OCI-LY1 (cell line): ENCODE measurements at regions not wholly inside any gene's neighbourhood (a gene's known extent, or its start where the extent isn't known, plus 50 kb on each side); places are given as distances from the start of the nearest gene placed in this dataset.

Experiments
- H2AFZ ChIP-seq: fragments of 200-600 bp; sonication (generic), shearing (Covaris generic); 2 replicates; pipeline ENCODE4 v1.6.0; 2014; ENCODE audit warnings: antibody characterized with exemption, mild to moderate bottlenecking, low read length
- H3F3A ChIP-seq: fragments of 200-600 bp; sonication (generic), shearing (Covaris generic); 2 replicates; pipeline ENCODE4 v1.6.0; 2014; ENCODE audit warnings: mild to moderate bottlenecking, antibody characterized with exemption, low read length, moderate library complexity; ENCODE audit not compliant: insufficient read depth
- H3K27ac ChIP-seq: fragments of 200-600 bp; sonication (generic); 2 replicates; pipeline ENCODE4 v1.5.1; 2014; ENCODE audit warnings: low read length, mixed run types, mild to moderate bottlenecking, low read depth; ENCODE audit not compliant: poor library complexity, severe bottlenecking
- H3K27me3 ChIP-seq: fragments of 200-600 bp; sonication (generic); 2 replicates; pipeline ENCODE4 v1.6.0; 2014; ENCODE audit warnings: antibody characterized with exemption, mild to moderate bottlenecking, low read length, moderate library complexity; ENCODE audit not compliant: insufficient read depth
- H3K36me3 ChIP-seq: fragments of 200-600 bp; sonication (generic); 2 replicates; pipeline ENCODE4 v1.6.1; 2014; ENCODE audit warnings: mild to moderate bottlenecking, antibody characterized with exemption, low read length, moderate library complexity, mixed read lengths; ENCODE audit not compliant: insufficient read depth
- H3K4me1 ChIP-seq: fragments of 200-600 bp; sonication (generic); 2 replicates; pipeline ENCODE4 v1.5.1; 2014; ENCODE audit warnings: mild to moderate bottlenecking, low read length, moderate library complexity; ENCODE audit not compliant: insufficient read depth, severe bottlenecking
- H3K4me2 ChIP-seq: fragments of 200-600 bp; sonication (generic), shearing (Covaris generic); 2 replicates; pipeline ENCODE4 v1.6.1; 2014; ENCODE audit warnings: low read length
- H3K4me3 ChIP-seq: fragments of 200-600 bp; sonication (generic); 2 replicates; pipeline ENCODE4 v1.5.1; 2014; ENCODE audit warnings: low read length, low read depth, mild to moderate bottlenecking, mixed read lengths; ENCODE audit not compliant: poor library complexity, severe bottlenecking
- H3K79me2 ChIP-seq: fragments of 200-600 bp; shearing (Covaris generic); 2 replicates; pipeline ENCODE4 v1.6.1; 2016; ENCODE audit warnings: mixed run types, low read length, mixed read lengths; ENCODE audit not compliant: insufficient read depth
- H3K9ac ChIP-seq: fragments of 200-600 bp; sonication (generic), shearing (Covaris generic); 2 replicates; pipeline ENCODE4 v1.6.1; 2014; ENCODE audit warnings: mild to moderate bottlenecking, low read length, mixed read lengths
- H3K9me2 ChIP-seq: fragments of 200-600 bp; sonication (generic), shearing (Covaris generic); 2 replicates; pipeline ENCODE4 v1.6.1; 2014; ENCODE audit warnings: low read depth, mild to moderate bottlenecking, low read length, mixed read lengths
- H3K9me3 ChIP-seq: fragments of 200-600 bp; shearing (Covaris generic); 2 replicates; pipeline ENCODE4 v1.6.1; 2014; ENCODE audit warnings: low read length, mixed read lengths
- H4K20me1 ChIP-seq: fragments of 200-600 bp; sonication (generic), shearing (Covaris generic); 2 replicates; pipeline ENCODE4 v1.6.0; 2016; ENCODE audit warnings: mild to moderate bottlenecking, low read length; ENCODE audit not compliant: insufficient read depth
- CTCF ChIP-seq: fragments of 200-600 bp; sonication (generic), shearing (Covaris generic); IDR thresholded peaks from 2 replicates; pipeline ENCODE4 v1.5.1; 2017; ENCODE audit warnings: mild to moderate bottlenecking, antibody characterized with exemption, low read length, moderate library complexity, mixed read lengths
- EZH2 ChIP-seq: fragments of 200-600 bp; sonication (generic), shearing (Covaris generic); IDR thresholded peaks from 2 replicates; pipeline ENCODE4 v1.8.0; 2017; ENCODE audit warnings: borderline replicate concordance, mixed run types, mild to moderate bottlenecking, antibody characterized with exemption, low read length, moderate library complexity, mixed read lengths

- no peak overlapping the region for H3K9ac ChIP-seq
- no peaks in the 10 kb centered on the region for H3K36me3 ChIP-seq
- H3K27me3 ChIP-seq, result no peaks in the 10 kb centered on the region
- TF ChIP-seq CTCF, result no peak
- TF ChIP-seq EZH2, result no peak
- H3K79me2 ChIP-seq, result no peaks in the 10 kb centered on the region
- no peaks in the 10 kb centered on the region for H3K9me3 ChIP-seq
- H2AFZ ChIP-seq, result no peak overlapping the region
- no peaks in the 10 kb centered on the region for H3F3A ChIP-seq
- no peaks in the 10 kb centered on the region for H3K4me1 ChIP-seq
- H3K4me2 ChIP-seq, result no peak overlapping the region
- H3K9me2 ChIP-seq, result no peaks in the 10 kb centered on the region
- H3K4me3 ChIP-seq, result no peak overlapping the region
- H3K27ac ChIP-seq, result no peak overlapping the region
- no peaks in the 10 kb centered on the region for H4K20me1 ChIP-seq
These were observed 419.5 kb upstream of the CDH10 start for GRCh38 chr5:25064306-25064705.

GRCh38 chr5:25060575-25060974 is 415.8 kb upstream of the CDH10 start:
- no peaks in the 10 kb centered on the region for H4K20me1 ChIP-seq
- no peaks in the 10 kb centered on the region for H3K4me1 ChIP-seq
- no peak overlapping the region for H3K4me2 ChIP-seq
- H3K9me2 ChIP-seq, result no peaks in the 10 kb centered on the region
- H3K36me3 ChIP-seq, result no peaks in the 10 kb centered on the region
- TF ChIP-seq CTCF (no peak), EZH2 (no peak)
- no peak overlapping the region for H2AFZ ChIP-seq
- no peaks in the 10 kb centered on the region for H3K27me3 ChIP-seq
- no peak overlapping the region for H3K9ac ChIP-seq
- H3K79me2 ChIP-seq, result no peaks in the 10 kb centered on the region
- H3F3A ChIP-seq, result no peaks in the 10 kb centered on the region
- no peak overlapping the region for H3K4me3 ChIP-seq
- no peaks in the 10 kb centered on the region for H3K9me3 ChIP-seq
- H3K27ac ChIP-seq, result no peak overlapping the region

DNA sequence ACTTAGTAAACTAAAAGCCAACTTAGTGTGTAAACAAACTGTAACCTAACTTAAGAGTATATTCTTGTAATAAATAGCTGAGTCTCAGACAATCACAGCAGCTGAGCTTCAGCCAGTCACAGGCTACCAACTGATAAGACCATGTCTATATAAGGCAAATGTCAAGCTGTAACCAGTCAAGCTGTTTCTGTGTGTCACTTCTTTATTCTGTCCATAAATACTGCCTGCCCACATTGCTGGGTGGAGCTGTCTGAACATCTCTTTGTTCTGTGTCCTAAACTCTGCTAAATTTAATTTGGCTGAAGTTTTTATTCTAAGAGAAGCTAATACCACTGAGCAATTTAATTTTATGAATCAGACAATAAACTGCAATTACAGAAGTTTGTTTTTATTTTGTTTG is 412.1 kb upstream of the CDH10 start:
- no peak overlapping the region for H3K27ac ChIP-seq
- TF ChIP-seq CTCF (no peak), EZH2 (no peak)

More for the DNA sequence above, 412.1 kb upstream of the CDH10 start:
- Histone ChIP-seq H2AFZ (no peak overlapping the region), H3K79me2 (no peaks in the 10 kb centered on the region), H3K9me2 (no peaks in the 10 kb centered on the region), H3K9me3 (no peaks in the 10 kb centered on the region), H3F3A (no peaks in the 10 kb centered on the region), H3K4me2 (no peak overlapping the region), H3K27me3 (no peaks in the 10 kb centered on the region), H3K4me3 (no peak overlapping the region), H3K36me3 (no peaks in the 10 kb centered on the region), H3K9ac (no peak overlapping the region), H4K20me1 (no peaks in the 10 kb centered on the region), H3K4me1 (no peaks in the 10 kb centered on the region)
